Esophagus muscularis mucosa (tissue), 4 donors: ENCODE measurements at regions not wholly inside any gene's neighbourhood (a gene's known extent, or its start where the extent isn't known, plus 50 kb on each side); places are given as distances from the start of the nearest gene placed in this dataset.

Experiments used
- DNase-seq: peaks from one replicate; pipeline ENCODE4 v3.0.0-alpha.2; 2017; ENCODE audit errors: extremely low spot score
- H3K27ac ChIP-seq, 4 donors: fragments of 200-600 bp; sonication (generic); replicated peaks in 1 of 4; 1 replicate in 3 of 4; 2 replicates in 1 of 4; pipeline ENCODE4 v1.5.1; 2016 to 2019; ENCODE audit warnings: mild to moderate bottlenecking in 1 of 4
- H3K27me3 ChIP-seq, 4 donors: fragments of 200-600 bp; sonication (generic); one replicate each; pipeline versions ENCODE4 v1.5.1 to v1.6.0; 2016 to 2019
- H3K36me3 ChIP-seq, 4 donors: fragments of 200-600 bp; sonication (generic); one replicate each; pipeline ENCODE4 v1.5.1; 2016 to 2019
- H3K4me1 ChIP-seq, 4 donors: fragments of 200-600 bp; sonication (generic); one replicate each; pipeline ENCODE4 v1.5.1; 2016 to 2019
- H3K4me3 ChIP-seq, 4 donors: fragments of 200-600 bp; sonication (generic); 1 replicate in 2 of 4; 2 replicates in 2 of 4; pipeline ENCODE4 v1.5.1; 2016 to 2019; ENCODE audit warnings: mild to moderate bottlenecking in 4 of 4, moderate library complexity in 1 of 4
- H3K9me3 ChIP-seq, 4 donors: fragments of 200-600 bp; sonication (generic); 1 replicate in 3 of 4; 2 replicates in 1 of 4; pipeline ENCODE4 v1.5.1; 2016 to 2019
- EP300 ChIP-seq: sonication (generic); formaldehyde crosslinking; IDR thresholded peaks from one replicate; pipeline ENCODE4 v1.6.1; 2017; ENCODE audit warnings: antibody characterized with exemption
- POLR2A ChIP-seq: fragments of 450-650 bp; IDR thresholded peaks from one replicate; pipeline ENCODE4 v1.6.1; 2017; ENCODE audit warnings: antibody characterized with exemption, moderate library complexity, mild to moderate bottlenecking, low read depth
- POLR2AphosphoS5 ChIP-seq, 2 donors: sonication (generic); formaldehyde crosslinking; IDR thresholded peaks; one replicate each; pipeline ENCODE4 v1.6.1; 2017; ENCODE audit warnings: antibody characterized with exemption in 2 of 2
- WGBS: methylation state at CpG from one replicate; pipeline ENCODE4 v1.1.5; 2018; 5-methylcytosine and 5-hydroxymethylcytosine counted together
- intact Hi-C: fragments of 100-400 bp; cut with DNase I; formaldehyde crosslinking; loops from one replicate; pipeline ENCODE4 v1.15.1; 2023
- TF ChIP-seq, protein P1 (sequence below), 3 experiments: fragments of 200-600 bp in 2 of 3; fragments of 450-650 bp in 1 of 3; sonication (generic) in 2 of 3; IDR thresholded peaks; one replicate each; pipeline ENCODE4 v1.5.1; 2017 to 2019; ENCODE audit warnings: antibody characterized with exemption in 3 of 3, mild to moderate bottlenecking in 2 of 3, moderate library complexity in 1 of 3

DNA sequence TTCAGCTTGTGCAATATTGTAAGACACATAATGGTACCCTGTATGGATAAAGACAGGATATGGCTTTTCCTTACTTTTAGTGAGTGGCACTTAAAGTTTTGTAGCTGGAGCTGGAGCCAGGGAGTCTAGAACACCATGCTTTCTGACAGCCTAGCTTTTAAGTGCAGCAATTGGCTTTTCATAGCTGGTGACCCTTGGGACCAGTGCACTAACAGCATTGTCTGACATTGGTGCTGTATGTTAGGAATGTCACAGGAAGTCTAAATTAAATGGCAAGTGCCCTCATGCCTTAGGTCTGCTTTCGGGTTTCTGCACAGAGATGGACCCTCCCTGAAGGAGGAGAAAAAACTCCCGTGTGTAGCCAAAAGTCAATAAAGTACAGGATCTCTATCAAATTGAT, 628.2 kb downstream of the NR2F2 start:
- no peaks in the 10 kb centered on the region for H3K27me3 ChIP-seq
- no peak overlapping the region for H3K27ac ChIP-seq
- H3K36me3 ChIP-seq: no peaks in the 10 kb centered on the region
- intact Hi-C loops: no loop called here
- no peak overlapping the region for H3K4me3 ChIP-seq
- no peaks in the 10 kb centered on the region for H3K9me3 ChIP-seq
- H3K4me1 ChIP-seq: no peaks in the 10 kb centered on the region
- DNase-seq: no peak
- TF ChIP-seq, protein P1, sequence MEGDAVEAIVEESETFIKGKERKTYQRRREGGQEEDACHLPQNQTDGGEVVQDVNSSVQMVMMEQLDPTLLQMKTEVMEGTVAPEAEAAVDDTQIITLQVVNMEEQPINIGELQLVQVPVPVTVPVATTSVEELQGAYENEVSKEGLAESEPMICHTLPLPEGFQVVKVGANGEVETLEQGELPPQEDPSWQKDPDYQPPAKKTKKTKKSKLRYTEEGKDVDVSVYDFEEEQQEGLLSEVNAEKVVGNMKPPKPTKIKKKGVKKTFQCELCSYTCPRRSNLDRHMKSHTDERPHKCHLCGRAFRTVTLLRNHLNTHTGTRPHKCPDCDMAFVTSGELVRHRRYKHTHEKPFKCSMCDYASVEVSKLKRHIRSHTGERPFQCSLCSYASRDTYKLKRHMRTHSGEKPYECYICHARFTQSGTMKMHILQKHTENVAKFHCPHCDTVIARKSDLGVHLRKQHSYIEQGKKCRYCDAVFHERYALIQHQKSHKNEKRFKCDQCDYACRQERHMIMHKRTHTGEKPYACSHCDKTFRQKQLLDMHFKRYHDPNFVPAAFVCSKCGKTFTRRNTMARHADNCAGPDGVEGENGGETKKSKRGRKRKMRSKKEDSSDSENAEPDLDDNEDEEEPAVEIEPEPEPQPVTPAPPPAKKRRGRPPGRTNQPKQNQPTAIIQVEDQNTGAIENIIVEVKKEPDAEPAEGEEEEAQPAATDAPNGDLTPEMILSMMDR (IDR thresholded peaks at IDR 0.05): no peak
- no peak for TF ChIP-seq EP300
- TF ChIP-seq POLR2AphosphoS5 (IDR thresholded peaks at IDR 0.05): no peak
- no peak for TF ChIP-seq POLR2A
- 69% methylated on average over 2 of the region's 2 CpGs for WGBS

DNA sequence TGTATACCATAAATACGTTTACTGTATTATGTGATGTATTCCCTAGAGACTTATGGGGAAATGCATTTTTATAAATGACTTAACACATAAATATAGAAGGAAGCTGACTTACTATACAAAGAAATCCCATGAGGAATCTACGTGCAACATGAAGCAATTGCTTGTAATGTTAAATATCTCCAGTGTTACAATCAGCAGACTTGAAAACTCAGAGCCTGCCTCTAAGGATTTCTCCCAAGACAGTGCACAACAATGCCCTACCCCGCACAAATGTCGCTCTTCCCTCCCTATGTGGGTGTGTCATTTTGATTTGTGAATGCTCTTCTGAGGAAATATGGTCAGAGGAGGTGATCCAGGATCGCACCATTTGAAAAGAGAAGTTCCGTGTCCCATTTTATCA, 629.0 kb downstream of the NR2F2 start:
- Histone ChIP-seq H3K36me3 (no peaks in the 10 kb centered on the region), H3K4me3 (no peak overlapping the region), H3K9me3 (no peaks in the 10 kb centered on the region), H3K27me3 (no peaks in the 10 kb centered on the region), H3K27ac (no peak overlapping the region), H3K4me1 (no peaks in the 10 kb centered on the region)
- TF ChIP-seq, protein P1 (IDR thresholded peaks at IDR 0.05): no peak
- TF ChIP-seq EP300: no peak
- no peak for TF ChIP-seq POLR2A
- no peak for TF ChIP-seq POLR2AphosphoS5 (IDR thresholded peaks at IDR 0.05)
- 78% methylated on average over 6 of the region's 6 CpGs for whole genome bisulfite sequencing
- DNase-seq: no peak
- intact Hi-C loops: no loop called here

DNA sequence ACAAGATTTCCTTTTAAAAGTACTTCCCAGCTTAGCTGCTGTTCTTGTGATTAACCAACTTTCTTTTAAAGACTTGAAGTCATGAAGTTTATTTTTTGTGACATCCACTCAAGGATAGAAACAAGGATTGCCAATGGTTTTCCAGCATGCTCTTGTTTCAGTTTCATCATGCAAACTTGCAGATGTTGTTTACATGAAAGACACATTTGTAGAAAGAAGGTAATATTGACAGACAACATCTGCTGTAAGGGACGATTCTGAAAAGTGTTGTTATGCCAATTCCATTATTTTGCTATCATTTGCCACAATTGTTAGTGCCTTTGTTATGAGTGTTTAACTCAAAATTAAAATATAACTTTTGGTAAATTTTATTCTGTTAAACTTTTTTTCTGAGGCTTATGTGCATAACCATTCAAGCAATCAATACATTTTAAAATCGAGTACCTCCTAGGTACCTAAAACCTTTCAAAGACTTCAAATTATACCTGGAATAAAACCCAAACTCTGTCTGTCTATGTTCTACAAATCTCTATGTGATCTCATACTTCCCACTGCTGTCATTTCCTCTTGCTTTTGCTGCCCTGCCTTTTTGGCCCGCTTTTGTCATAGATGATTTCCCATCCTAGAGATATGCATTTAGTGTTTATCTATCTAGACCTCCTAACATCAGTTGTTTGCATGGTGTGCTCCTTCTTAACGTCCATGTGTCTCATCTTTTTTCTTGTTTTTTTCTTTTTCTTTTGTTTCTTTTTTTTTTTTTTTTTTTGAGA, 630.4 kb downstream of the NR2F2 start:
- TF ChIP-seq POLR2A (no peak), EP300 (no peak), POLR2AphosphoS5 (IDR thresholded peaks at IDR 0.05) (no peak)
- TF ChIP-seq, protein P1 (IDR thresholded peaks at IDR 0.05): no peak
- Histone ChIP-seq H3K9me3 (no peaks in the 10 kb centered on the region), H3K27ac (no peak overlapping the region), H3K27me3 (no peaks in the 10 kb centered on the region), H3K4me1 (no peaks in the 10 kb centered on the region), H3K36me3 (no peaks in the 10 kb centered on the region), H3K4me3 (no peak overlapping the region)
- WGBS: 64% methylated on average over 4 of the region's 4 CpGs
- intact Hi-C loops: no loop called here
- no peak for DNase-seq

DNA sequence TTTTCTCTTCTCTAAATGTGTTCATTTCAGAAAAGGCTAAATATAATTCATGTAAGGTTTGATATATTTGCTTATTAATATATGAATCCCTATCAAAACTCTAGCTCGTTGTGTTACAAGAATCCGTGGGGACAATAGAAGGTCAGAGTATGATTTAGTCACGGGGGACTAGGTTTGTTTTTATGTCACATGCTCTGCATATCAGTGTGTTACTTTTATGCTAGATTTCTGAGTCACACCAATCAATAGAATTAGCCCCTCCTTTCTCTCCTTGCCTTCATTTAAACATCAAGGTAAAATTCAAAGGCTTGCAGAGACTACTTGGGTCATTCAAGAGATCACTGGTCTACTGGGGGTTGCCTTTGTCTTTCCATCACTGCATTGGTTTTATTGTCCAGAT, 636.1 kb downstream of the NR2F2 start:
- H3K4me1 ChIP-seq: no peaks in the 10 kb centered on the region
- no peaks in the 10 kb centered on the region for H3K9me3 ChIP-seq
- no peaks in the 10 kb centered on the region for H3K27me3 ChIP-seq
- 89% methylated on average over 3 of the region's 3 CpGs for WGBS
- DNase-seq: no peak
- TF ChIP-seq POLR2AphosphoS5 (IDR thresholded peaks at IDR 0.05) (no peak), EP300 (no peak), POLR2A (no peak)
- TF ChIP-seq, protein P1 (IDR thresholded peaks at IDR 0.05): no peak
- intact Hi-C loops: no loop called here
- no peaks in the 10 kb centered on the region for H3K36me3 ChIP-seq
- H3K4me3 ChIP-seq: no peak overlapping the region
- H3K27ac ChIP-seq: no peak overlapping the region
